ENCODE measurements at regions not wholly inside any gene's neighbourhood (a gene's known extent, or its start where the extent isn't known, plus 50 kb on each side); places are given as distances from the start of the nearest gene placed in this dataset.

DNA sequence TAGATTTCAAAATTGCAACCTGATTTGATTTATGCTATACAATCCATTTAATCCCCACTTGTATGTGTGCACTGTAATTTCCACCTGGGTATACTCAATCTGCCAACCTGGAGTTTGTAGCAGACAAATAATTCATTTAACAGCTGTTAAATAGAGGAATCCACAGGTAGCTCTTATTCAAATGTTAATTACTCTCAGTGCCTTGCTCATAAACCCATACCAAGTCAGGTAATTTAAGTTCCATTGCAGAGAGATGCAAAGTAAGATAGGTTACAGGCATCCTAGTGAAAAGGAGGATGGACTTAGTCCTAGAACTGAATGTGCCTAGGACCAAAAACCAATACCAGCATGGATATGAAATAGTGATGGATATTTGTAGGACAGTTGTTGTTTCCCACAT lies 674.2 kb downstream of the TBL1XR1 start:
- DNase-seq: no peak

DNA sequence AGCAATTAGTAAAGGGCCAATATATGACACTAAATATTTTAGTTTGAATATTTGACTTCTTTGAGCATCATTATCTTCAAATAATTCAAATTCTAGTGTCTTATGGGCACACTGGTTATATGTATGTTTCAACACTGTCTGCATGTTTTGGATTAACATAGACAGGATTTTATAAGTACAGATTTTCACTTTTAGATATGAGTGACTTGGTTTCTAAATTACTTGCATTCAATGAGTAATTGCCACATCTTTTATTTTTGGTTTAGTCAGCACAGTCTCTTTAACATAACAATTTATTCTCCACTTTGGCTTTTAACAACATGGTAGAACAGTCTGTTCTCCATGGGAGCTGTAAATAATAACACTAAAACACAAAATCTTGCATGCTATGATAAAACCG lies 674.8 kb downstream of the TBL1XR1 start:
- no peak for DNase-seq

DNA sequence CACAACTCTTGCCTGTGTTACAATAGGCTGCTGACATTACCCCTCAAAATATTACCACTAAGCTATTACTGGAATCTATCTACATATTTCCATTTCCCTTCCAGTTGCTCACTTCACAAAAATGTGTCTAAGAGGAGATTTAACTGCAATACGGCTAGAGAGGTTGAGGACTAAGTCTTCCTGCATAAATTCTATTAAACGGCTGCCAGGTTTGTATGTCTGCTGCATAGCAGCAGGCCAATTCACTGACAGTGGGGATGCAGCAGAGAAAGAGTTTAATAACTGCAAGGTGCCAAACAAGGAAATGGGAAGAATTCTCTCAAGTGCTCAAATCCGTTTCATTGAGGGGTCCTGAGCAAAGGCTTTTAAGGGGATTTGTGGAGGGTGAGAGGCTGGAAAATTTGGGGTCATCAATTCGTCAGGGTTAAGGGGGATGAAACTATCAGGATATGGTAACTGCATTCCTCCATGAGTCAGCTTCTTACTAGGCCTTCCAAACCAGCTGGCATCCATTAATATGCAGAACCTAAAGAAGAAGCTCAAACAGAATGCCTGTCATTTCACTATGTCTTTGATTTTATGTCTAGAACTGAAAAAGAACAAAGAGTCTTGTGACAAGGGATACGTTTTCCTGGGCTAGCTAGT lies 675.6 kb downstream of the TBL1XR1 start:
- no peak for DNase-seq

DNA sequence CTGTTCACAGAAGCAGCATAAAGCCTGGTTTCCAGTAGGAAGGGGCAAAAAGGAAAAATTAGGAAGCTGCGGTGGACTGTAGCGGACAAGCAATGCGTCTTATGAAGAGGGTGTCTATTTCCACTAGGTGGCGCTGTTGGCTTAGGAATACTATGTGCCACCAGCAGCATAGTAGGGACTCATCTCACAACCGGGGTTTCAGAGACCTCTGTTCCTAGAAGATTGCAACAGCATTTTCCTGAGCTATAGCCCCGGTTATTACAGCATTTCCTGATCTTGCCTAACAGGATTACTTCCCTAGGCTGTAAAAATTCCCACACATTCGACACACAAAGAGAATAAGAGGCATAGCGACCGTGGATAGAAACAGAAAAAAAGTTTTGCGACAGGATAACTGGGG lies 683.0 kb downstream of the TBL1XR1 start:
- DNase-seq: no peak

DNA sequence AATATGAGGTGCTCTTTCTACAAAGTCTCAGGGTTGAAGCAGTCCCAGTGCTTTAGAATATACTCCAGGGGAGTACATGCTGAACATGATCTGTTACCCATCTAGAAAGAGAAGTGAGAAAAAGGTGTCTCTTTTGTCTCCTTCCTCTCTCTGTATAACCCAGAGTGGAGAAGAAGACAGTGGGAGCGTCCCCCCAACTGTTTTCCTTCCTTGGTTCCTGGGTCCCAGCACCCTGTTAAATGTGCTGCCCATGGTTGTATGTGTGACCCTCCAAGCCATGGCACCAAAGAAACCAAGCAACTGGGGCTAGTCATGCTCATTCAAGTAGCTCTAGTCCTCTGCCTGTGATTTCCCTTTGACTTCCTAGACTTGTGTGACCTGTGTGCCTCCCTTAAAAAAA lies 683.7 kb downstream of the TBL1XR1 start:
- no peak for DNase-seq

DNA sequence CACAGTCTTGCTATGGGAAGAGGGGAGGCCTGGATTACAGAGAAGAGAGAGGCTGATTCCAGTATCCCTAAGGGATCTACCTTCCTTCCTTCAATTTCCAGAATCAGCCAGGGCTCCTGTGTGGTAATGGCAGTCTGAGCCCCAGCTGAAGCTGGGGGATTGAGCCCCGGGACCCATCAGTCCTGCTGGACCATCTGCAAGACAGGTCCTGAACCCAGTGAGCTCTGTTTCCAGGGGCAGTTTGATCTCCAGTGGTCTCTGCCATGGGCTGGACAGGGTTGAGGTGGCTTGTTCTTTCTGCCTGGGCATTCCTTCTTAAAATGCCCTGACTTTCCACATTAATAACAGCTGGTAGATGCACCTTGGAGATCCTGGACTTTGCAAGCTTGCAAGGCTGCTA lies 685.2 kb downstream of the TBL1XR1 start:
- no peak for DNase-seq

DNA sequence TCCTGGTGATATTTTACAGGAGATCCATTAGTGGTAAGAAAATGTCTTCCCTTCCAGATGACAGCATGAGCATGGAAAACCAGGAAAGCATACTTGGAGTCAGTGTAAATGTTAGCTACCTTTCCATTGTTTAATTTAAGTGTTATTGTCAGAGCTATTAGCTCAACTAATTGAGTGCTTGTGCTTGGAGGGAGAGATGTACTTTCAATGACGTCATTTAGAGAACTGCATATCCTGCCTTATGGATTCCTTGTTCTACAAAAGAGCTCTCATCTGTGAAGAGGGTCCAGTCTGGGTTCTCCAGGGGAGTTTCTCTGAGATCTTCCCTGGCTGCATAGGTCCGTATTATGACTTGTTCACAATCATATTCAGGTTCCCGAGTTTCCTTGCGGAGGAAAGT lies 687.2 kb downstream of the TBL1XR1 start:
- no peak for DNase-seq

DNA sequence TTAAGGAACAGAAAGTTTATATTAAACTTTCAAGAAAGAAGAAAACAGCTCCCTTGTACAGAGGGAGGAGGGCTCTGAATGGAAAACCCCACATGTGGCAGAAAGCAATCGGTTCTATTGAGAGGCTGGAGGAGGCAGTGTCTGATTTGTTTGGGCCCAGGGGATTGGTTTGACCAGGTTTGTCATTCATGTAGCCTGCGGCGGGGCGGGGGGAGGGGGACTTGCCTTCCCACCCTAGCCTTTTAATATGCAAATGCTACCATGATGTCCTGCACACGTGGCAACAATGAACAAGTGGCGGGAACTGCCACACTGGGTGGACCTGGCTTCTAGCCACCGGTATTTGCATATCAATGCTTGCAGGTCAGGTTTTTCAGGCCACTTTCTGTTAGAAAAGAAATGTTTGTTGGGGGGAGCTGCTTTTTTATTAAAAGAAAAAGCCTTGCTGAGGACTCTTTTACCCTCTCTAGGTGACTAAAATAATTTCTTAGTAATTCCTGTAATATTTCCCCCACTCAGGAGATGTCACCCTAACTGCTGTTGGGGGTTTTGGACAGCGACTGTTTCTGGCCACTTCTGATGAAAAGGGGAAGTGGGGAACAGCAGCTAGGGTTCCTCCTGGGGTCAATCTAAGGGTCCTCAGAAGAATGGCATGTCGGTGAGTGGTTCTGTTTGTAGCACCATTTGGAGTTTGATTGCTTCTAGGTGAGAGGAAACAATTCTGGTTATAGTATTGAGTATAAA lies 691.2 kb downstream of the TBL1XR1 start:
- DNase-seq: no peak

DNA sequence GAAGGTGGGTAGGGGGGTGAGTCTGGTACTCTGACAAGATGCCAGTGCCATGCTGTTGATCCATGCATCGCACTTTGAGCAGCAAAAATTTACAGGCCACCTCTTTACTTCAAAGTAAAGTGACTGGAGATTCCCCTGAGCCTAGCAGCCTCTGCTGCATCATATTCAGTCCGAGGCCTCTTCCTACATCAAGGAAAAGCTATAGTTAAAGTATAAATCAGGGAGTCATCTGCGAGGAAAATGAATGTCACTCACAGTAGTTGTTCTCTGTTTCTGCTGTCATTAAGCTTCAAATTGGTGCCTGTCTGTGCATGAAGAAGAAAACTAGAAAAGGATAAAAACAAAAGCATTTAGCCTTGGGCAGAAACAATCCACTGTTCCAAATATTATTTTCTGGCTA lies 706.2 kb downstream of the TBL1XR1 start:
- DNase-seq: no peak

DNA sequence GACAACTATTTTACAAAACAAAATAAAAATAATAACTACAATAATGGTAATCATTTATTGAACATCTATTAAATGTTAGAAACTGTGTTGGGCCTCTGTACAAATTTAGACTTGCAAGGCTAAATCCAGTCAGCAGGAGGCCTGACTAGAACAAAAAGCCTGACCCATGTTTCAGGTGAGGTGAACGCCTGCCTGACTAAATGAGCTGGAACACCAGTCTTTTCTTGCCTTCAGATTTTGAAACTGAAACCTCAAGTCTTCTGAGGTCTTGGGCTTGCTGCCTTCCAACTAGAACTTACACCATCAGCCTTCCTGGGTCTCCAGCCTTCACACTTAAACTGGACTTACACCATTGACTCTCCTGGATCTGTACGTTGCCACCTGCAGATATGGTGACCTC lies 706.9 kb downstream of the TBL1XR1 start:
- no peak for DNase-seq

DNA sequence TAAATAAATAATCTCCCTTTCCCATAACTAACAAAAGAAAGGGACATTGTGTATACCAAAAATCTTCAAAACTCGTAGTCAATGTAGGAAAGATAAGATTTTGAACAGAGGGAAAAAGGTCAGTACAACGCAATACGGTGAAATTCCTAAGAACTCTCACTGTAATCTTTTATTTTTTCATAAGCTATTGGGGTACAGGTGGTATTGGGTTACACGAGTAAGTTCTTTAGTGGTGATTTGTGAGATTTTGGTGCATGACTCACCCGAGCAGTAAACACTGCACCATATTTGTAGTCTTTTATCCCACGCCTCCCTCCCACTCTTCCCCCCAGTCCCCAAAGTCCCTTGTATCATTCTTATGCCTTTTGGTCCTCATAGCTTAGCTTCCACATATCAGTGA lies 718.0 kb downstream of the TBL1XR1 start:
- no peak for DNase-seq

DNA sequence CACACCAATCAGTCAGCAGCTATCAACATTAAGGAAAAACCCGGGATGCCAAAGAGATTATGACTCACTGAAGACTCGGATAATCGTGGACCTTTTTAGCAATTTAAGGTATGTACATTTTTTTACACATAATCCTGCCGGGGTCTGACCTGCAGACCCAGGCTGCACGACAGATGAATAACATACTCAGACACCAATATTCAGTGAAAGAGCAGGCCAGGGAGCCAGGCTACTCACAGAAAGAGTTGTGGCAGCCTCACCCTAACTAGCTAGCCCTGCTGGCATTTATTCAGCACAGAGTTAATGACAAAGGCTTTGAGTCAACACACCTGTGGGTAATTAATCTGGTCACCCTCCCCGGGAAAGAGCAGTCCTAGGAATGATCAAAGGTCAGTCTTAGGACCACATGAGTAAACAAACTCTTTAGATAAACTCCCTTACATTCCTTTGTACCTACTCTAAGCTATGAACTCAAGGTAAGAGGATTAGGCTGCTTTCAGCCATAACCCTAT lies 727.5 kb downstream of the TBL1XR1 start:
- no peak for DNase-seq

DNA sequence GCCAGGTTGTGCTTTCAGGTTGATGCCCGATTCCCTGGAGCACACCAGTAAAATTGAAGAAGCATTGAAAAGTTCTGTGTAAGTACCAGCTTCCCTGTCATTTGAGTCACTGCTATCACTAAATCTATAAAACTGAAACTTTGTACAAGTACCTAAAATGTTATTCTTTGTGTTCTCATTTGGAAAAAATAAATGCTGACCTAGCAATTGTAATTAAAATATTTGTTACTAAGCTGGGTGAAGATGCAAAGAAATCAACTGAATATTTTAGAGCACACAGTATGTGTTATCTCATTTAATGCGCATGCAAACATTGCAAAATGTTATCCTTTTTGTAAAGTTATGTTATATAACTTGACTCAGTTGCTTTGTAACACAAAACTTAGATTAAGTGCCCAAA lies 733.7 kb downstream of the TBL1XR1 start:
- DNase-seq: no peak

DNA sequence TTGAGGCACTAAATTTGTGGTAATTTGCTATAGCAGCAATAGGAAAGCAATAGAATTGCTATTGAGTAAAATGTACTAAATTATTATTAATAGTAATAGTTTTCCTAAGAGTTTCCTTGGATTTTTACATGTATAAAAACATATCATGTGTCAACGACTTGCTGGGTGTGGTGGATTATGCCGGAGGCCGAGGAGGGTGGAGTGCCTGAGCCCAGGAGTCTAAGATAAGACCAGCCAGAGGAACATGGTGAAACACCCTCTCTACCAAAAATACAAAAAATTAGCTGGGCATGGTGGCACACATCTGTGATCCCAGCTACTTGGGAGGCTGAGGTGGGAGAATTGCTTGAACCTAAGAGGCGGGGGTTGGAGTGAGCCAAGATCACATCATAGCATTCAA lies 749.9 kb downstream of the TBL1XR1 start:
- DNase-seq: no peak

DNA sequence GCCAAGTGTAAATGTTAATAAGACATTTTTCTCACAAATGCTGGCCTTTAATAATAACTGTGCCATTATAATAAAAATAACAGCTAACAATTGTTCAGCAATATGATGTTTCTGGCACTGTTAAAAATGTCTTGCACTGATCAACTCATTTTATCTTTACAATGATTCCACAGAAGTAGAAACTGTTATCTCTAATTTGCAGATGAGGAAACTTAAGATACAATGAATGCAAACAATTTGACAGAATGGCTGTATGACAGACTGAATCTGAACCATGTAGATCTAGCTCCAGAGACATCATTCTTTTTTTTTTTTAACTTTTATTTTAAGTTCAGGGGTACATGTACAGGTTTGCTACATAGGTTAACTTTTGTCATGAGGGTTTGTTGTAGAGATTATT lies 755.0 kb downstream of the TBL1XR1 start:
- DNase-seq: no peak

DNA sequence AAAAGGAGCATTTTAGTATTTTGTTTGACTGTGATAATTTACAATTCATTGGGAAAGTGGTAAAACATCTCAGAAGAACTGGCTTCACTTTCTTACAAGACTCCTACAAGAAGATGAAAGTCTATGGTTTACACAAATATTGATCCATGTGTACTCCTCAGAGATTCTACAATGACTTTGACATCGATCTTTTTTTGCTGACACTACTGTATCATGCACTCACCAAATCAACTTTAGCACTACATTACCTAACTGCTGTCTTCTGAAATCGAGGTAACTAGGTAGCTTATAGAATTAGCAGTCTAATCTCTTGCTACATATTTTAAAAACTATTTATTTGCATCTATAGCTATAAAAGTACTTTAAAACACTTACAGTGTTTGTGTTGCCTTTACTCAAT lies 757.6 kb downstream of the TBL1XR1 start:
- DNase-seq: no peak

DNA sequence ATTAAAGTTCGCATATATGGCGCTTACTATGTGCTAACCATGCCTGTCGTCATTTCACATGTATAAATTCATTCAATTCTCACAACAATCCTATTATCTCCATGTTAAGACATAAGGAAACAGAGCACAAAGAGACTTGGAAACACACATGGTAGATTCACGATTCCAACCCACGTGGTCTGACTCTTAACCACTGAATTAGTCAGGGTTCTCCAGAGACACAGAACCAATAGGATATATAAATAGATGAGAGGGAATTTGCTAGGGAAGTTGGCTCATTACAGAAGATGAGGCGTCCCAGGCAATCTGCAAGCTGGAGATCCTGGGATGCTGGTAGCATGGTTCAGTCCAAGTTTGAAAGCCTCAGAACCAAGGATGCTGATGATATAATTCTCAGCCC lies 765.3 kb downstream of the TBL1XR1 start:
- no peak for DNase-seq

DNA sequence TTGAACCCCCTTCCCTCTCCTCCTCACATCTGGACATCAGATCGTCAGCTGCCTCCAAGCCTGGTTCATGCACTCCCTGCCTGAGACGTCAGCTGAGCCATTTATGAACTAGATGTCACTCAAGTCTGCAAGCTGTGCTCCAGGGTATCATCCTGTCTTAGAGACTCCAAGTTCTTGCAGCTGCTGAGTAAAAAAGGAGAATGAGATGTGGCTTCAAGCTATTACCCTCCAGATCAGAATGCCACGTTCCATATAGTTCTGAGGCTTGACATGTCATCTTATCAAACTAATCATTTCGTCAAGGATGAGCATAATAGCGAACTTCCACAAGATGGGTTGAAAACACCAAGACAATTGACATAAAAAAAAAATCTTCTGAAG lies 766.3 kb downstream of the TBL1XR1 start:
- no peak for DNase-seq

DNA sequence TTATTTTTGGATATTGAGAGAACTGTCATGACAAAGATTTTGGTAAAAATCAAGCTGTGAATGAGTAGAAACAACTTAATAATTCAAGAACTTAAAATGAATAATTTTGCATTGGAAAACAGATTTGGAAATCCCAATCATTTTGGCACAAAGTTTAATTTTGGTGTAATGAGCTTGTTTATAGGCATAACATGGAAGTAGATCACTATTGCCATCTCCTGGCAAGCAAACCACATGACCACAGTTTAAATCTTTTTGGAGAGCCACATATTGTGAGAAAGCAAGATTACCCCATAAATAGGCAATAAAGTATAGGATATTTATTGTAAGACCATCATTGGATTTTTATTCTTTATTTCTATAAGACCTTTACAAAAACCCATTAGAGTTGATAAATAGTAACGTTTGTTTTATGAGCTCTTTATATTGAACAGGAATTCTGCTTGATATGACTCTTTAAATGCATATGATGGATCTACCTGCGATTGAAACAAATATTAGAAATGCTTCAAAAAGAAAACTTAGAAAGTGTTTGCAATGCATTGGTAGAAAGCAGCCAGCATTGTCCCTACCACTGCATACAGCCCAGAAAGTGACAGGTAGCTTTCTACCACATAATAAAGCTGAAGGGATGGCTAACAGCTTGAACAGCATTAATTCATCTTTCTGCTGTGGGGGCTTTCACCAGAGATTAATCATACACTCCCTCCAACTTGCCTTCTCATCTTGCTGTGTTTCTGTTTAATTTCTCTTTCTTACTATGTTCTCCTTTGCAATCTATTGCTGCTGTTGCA lies 766.8 kb downstream of the TBL1XR1 start:
- no peak for DNase-seq

DNA sequence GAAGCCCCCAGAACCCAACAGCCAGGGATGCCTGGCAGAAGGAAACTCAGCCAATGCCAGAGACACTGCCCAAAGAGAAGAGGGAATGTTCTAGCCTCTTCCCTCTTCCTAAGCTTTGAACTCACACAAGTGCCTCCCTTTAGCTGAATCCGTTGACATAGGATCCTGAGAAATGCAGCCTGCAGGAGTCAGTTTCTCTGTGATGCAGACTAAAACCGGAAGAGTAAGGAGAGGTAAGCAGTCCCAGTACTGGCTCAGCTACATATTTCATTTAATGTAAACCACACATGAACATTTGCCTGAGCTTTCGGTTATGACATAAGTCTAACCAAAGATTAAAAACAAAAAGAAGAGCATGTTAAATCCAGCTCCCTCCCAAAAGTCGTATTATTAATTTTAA lies 768.7 kb downstream of the TBL1XR1 start:
- DNase-seq: no peak

DNA sequence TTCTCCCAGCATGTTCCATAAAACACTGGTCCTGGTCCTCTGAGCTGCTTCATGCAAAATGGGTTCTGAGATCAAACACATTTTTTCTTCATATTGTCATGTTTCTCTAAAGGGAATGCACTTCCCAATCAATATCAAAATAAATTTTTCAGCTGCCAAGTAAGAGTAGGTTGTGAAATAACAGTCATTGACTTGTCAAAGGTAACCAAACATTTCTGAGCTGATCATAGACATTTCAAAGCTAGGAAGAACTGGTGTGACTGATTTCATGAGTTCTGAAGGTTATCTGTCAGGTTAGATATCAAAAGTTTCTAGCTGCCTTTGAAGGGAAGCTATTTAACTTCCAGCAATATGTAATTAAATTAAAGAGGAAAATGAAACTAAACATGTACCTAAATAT lies 770.9 kb downstream of the TBL1XR1 start:
- no peak for DNase-seq

DNA sequence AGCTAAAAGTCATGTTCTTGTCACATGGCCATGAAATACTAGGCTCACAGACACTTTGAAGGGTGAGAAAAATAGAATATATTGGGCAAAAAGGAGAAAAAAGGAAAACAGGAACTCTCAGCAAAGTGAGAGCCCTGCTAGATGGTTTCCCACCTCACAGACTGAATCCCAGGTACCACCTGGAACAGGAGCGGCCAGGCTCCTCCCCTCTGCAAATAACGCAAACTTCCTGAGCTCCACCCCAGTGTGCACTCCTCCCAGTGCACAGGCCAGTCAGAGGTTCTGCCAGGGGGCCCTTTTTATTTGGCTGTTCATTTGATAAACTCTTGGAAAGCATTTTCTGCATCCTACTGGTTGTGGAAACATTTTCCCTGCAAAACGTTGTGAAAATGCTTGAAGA lies 780.4 kb downstream of the TBL1XR1 start:
- DNase-seq: no peak

DNA sequence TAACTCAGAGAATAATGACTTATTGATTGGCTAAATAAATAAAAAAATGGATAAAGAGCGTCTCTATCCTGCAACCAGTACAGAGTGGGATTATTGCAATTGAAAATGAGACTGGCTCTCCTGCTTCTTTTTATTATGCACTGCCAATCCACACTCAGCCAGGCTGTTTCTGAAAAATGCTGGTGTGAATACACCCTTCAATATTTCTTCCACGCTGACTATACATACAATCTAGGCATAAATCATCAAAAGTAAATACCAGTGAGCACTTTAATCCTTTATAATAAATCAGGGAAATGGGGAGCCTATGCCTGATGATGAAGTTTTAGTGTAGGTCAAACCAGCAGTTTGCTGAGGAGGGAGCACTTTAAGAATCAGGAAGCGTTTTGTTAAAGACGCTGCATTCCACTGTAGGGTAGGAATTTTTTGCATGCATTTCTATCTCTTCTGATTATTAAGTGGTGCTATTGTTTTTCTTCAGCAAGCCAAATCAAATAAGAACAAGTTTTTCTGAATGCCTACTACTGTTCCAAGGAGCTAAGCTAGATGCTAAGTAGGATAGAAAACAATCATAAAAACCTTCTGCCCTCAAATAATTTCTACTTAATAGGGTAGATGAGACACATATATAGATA lies 781.5 kb downstream of the TBL1XR1 start:
- no peak for DNase-seq
